DND-41 (cell line): ENCODE measurements at regions not wholly inside any gene's neighbourhood (a gene's known extent, or its start where the extent isn't known, plus 50 kb on each side); places are given as distances from the start of the nearest gene placed in this dataset.

ENCODE experiments used
- ATAC-seq: fragments of 200-7000 bp; cut with Tn5 transposase; 3 replicates; pipeline ENCODE4 v1.9.1; 2021; ENCODE audit warnings: low read depth; ENCODE audit not compliant: insufficient read depth
- DNase-seq: peaks from one replicate; pipeline ENCODE4 v3.0.0-alpha.2; 2020
- H2AFZ ChIP-seq: 2 replicates; pipeline ENCODE4 v1.6.0; 2012; ENCODE audit warnings: low read depth, low read length
- H3K27ac ChIP-seq: 2 replicates; pipeline ENCODE4 v1.5.1; 2012; ENCODE audit warnings: low read length, inconsistent platforms
- H3K27me3 ChIP-seq: fragments of 200-600 bp; sonication (generic); 2 replicates; pipeline ENCODE4 v1.6.0; 2012; ENCODE audit warnings: low read length, mild to moderate bottlenecking, inconsistent platforms; ENCODE audit not compliant: insufficient read depth, poor library complexity
- H3K36me3 ChIP-seq: 2 replicates; pipeline ENCODE4 v1.5.1; 2012; ENCODE audit warnings: low read length, inconsistent platforms; ENCODE audit not compliant: insufficient read depth
- H3K4me1 ChIP-seq: 2 replicates; pipeline ENCODE4 v1.5.1; 2012; ENCODE audit warnings: mild to moderate bottlenecking, low read length; ENCODE audit not compliant: insufficient read depth
- H3K4me2 ChIP-seq: 2 replicates; pipeline ENCODE4 v1.6.0; 2012; ENCODE audit warnings: mild to moderate bottlenecking, moderate library complexity, low read length, inconsistent platforms; ENCODE audit not compliant: insufficient read depth
- H3K4me3 ChIP-seq, 2 experiments: fragments of 200-600 bp in 1 of 2; shearing (Covaris generic) in 1 of 2; 2 replicates each; pipeline ENCODE4 v1.5.1; 2012 to 2016; ENCODE audit warnings: inconsistent platforms in 2 of 2, low read length in 2 of 2, mild to moderate bottlenecking in 2 of 2, low read depth in 1 of 2, moderate library complexity in 1 of 2
- H3K79me2 ChIP-seq: 2 replicates; pipeline ENCODE4 v1.6.0; 2012; ENCODE audit warnings: low read length, inconsistent platforms; ENCODE audit not compliant: insufficient read depth
- H3K9ac ChIP-seq: 2 replicates; pipeline ENCODE4 v1.6.0; 2012; ENCODE audit warnings: low read depth, mild to moderate bottlenecking, inconsistent platforms, low read length, moderate library complexity
- H3K9me3 ChIP-seq: 2 replicates; pipeline ENCODE4 v1.5.1; 2012; ENCODE audit warnings: low read length, moderate library complexity, mild to moderate bottlenecking, inconsistent platforms; ENCODE audit not compliant: insufficient read depth, severe bottlenecking
- H4K20me1 ChIP-seq: 2 replicates; pipeline ENCODE4 v1.6.0; 2012; ENCODE audit warnings: low read length; ENCODE audit not compliant: insufficient read depth
- CTCF ChIP-seq: IDR thresholded peaks from 2 replicates; pipeline ENCODE4 v1.5.1; 2012; ENCODE audit warnings: borderline replicate concordance, low read length, moderate library complexity, mild to moderate bottlenecking; ENCODE audit not compliant: poor library complexity, severe bottlenecking; ENCODE audit errors: extremely low read depth
- EZH2 ChIP-seq: IDR thresholded peaks from 3 replicates; pipeline ENCODE4 v1.6.1; 2012; ENCODE audit warnings: borderline replicate concordance, low read depth, mild to moderate bottlenecking, moderate library complexity, low read length, inconsistent platforms; ENCODE audit not compliant: severe bottlenecking

GRCh38 chr18:10269261-10269660, 185.2 kb upstream of the APCDD1 start:
- no peaks in the 10 kb centered on the region for H3K36me3 ChIP-seq
- ATAC-seq (no peak), DNase-seq (no peak)
- H2AFZ ChIP-seq: no peak overlapping the region
- no peak overlapping the region for H3K4me2 ChIP-seq
- no peaks in the 10 kb centered on the region for H3K27me3 ChIP-seq
- no peaks in the 10 kb centered on the region for H3K4me1 ChIP-seq
- no peaks in the 10 kb centered on the region for H3K79me2 ChIP-seq
- TF ChIP-seq EZH2: no peak
- no peak for TF ChIP-seq CTCF
- no peaks in the 10 kb centered on the region for H3K9me3 ChIP-seq
- no peak overlapping the region for H3K27ac ChIP-seq
- H3K9ac ChIP-seq: no peak overlapping the region
- no peaks in the 10 kb centered on the region for H4K20me1 ChIP-seq
- no peak overlapping the region for H3K4me3 ChIP-seq

GRCh38 chr18:10270151-10270571, 184.3 kb upstream of the APCDD1 start:
- no peaks in the 10 kb centered on the region for H3K27me3 ChIP-seq
- no peaks in the 10 kb centered on the region for H3K4me1 ChIP-seq
- H3K4me3 ChIP-seq: no peak overlapping the region
- no peaks in the 10 kb centered on the region for H3K79me2 ChIP-seq
- H2AFZ ChIP-seq: no peak overlapping the region
- H3K27ac ChIP-seq: no peak overlapping the region
- ATAC-seq (no peak), DNase-seq (no peak)
- H3K36me3 ChIP-seq: no peaks in the 10 kb centered on the region
- no peak overlapping the region for H3K9ac ChIP-seq
- no peak overlapping the region for H3K4me2 ChIP-seq
- H4K20me1 ChIP-seq: no peaks in the 10 kb centered on the region
- H3K9me3 ChIP-seq: no peaks in the 10 kb centered on the region
- no peak for TF ChIP-seq EZH2
- TF ChIP-seq CTCF: no peak

- Histone ChIP-seq H3K27me3 (no peaks in the 10 kb centered on the region), H3K9ac (no peak overlapping the region), H3K4me1 (no peaks in the 10 kb centered on the region), H3K36me3 (no peaks in the 10 kb centered on the region), H3K4me2 (no peak overlapping the region), H2AFZ (no peak overlapping the region), H4K20me1 (no peaks in the 10 kb centered on the region), H3K27ac (no peak overlapping the region), H3K79me2 (no peaks in the 10 kb centered on the region), H3K4me3 (no peak overlapping the region), H3K9me3 (no peaks in the 10 kb centered on the region)
- no peak for TF ChIP-seq EZH2
- TF ChIP-seq CTCF: no peak
- DNase-seq (no peak), ATAC-seq (no peak)
Measured at GRCh38 chr18:10271481-10271880, 183.0 kb upstream of the APCDD1 start.

DNA sequence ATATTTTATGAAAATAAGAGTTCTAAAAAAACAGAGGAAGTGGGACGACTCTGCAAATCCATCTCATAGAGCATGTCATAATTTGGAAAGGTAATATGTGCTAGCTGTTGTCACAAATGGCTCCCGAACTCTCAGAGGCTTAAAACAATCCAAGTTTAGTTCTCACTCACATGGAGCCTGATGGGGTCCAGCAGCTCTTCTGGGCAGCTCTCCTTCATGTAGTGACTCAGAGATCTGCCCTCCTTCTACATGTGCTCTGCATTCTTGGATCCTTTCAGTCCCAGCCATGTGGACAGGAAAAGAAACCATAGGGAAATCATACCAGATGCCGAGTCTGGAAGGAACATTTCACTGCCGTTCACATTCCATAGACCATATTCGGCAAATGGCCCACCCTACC, 180.1 kb upstream of the APCDD1 start:
- Histone ChIP-seq H3K4me3 (no peak overlapping the region), H3K27me3 (no peaks in the 10 kb centered on the region), H3K36me3 (no peaks in the 10 kb centered on the region), H3K9ac (no peak overlapping the region), H3K9me3 (no peaks in the 10 kb centered on the region), H4K20me1 (no peaks in the 10 kb centered on the region), H3K27ac (no peak overlapping the region), H3K79me2 (no peaks in the 10 kb centered on the region), H3K4me1 (peaks cover 1% of the 10 kb centered on the region; the same call in 1 of the 2 replicates), H2AFZ (no peak overlapping the region), H3K4me2 (no peak overlapping the region)
- ATAC-seq: no peak
- DNase-seq: no peak
- TF ChIP-seq CTCF (no peak), EZH2 (no peak)
